Neural progenitor cell (in vitro differentiated cells): ENCODE measurements at regions not wholly inside any gene's neighbourhood (a gene's known extent, or its start where the extent isn't known, plus 50 kb on each side); places are given as distances from the start of the nearest gene placed in this dataset.

Source experiments
- DNase-seq: peaks from one replicate; pipeline ENCODE4 v3.0.0-alpha.2; 2016; ENCODE audit warnings: low spot score
- H2AFZ ChIP-seq: fragments of 200-600 bp; sonication (generic); replicated peaks from 2 replicates; pipeline ENCODE4 v1.6.1; 2016; ENCODE audit warnings: antibody characterized with exemption
- H3F3A ChIP-seq: fragments of 200-600 bp; sonication (generic); 2 replicates; pipeline ENCODE4 v1.6.1; 2016; ENCODE audit warnings: antibody characterized with exemption, low read depth
- H3K27ac ChIP-seq: fragments of 200-600 bp; sonication (generic); 2 replicates; pipeline ENCODE4 v1.5.1; 2016; ENCODE audit warnings: mild to moderate bottlenecking
- H3K27me3 ChIP-seq: fragments of 200-600 bp; sonication (generic); 2 replicates; pipeline ENCODE4 v1.6.1; 2016; ENCODE audit warnings: mild to moderate bottlenecking, moderate library complexity
- H3K36me3 ChIP-seq: fragments of 200-600 bp; sonication (generic); 2 replicates; pipeline ENCODE4 v1.5.1; 2016
- H3K4me1 ChIP-seq: fragments of 200-600 bp; sonication (generic); 2 replicates; pipeline ENCODE4 v1.6.1; 2016; ENCODE audit warnings: mixed run types
- H3K4me2 ChIP-seq: fragments of 200-600 bp; sonication (generic); 2 replicates; pipeline ENCODE4 v1.6.1; 2016
- H3K4me3 ChIP-seq: fragments of 200-600 bp; sonication (generic); 2 replicates; pipeline ENCODE4 v1.5.1; 2016
- H3K79me2 ChIP-seq: fragments of 200-600 bp; sonication (generic); 2 replicates; pipeline ENCODE4 v1.6.1; 2016; ENCODE audit warnings: low read depth
- H3K9ac ChIP-seq: fragments of 200-600 bp; sonication (generic); 2 replicates; pipeline ENCODE4 v1.6.1; 2016
- H3K9me3 ChIP-seq: fragments of 200-600 bp; sonication (generic); 2 replicates; pipeline ENCODE4 v1.5.1; 2016; ENCODE audit warnings: low read depth
- H4K20me1 ChIP-seq: fragments of 200-600 bp; sonication (generic); 2 replicates; pipeline ENCODE4 v1.6.1; 2016; ENCODE audit warnings: low read depth
- H3K27ac Mint-ChIP-seq: 3 replicates; pipeline ENCODE4 v1.8.0; 2021; ENCODE audit warnings: mixed read lengths
- H3K27me3 Mint-ChIP-seq: 2 replicates; pipeline ENCODE4 v1.8.0; 2022; ENCODE audit warnings: low read depth, mild to moderate bottlenecking, inconsistent platforms, moderate library complexity, mixed read lengths; ENCODE audit not compliant: insufficient read depth
- H3K36me3 Mint-ChIP-seq: 3 replicates; pipeline ENCODE4 v1.8.0; 2021; ENCODE audit warnings: mixed read lengths
- H3K4me1 Mint-ChIP-seq: 3 replicates; pipeline ENCODE4 v1.8.0; 2021; ENCODE audit warnings: mixed read lengths
- H3K4me3 Mint-ChIP-seq: 3 replicates; pipeline ENCODE4 v1.8.0; 2021; ENCODE audit warnings: mild to moderate bottlenecking, moderate library complexity, mixed read lengths
- H3K9me3 Mint-ChIP-seq: 3 replicates; pipeline ENCODE4 v1.8.0; 2020; ENCODE audit warnings: mixed read lengths
- CTCF ChIP-seq: fragments of 200-600 bp; sonication (generic); IDR thresholded peaks from 2 replicates; pipeline ENCODE4 v1.5.1; 2017; ENCODE audit warnings: antibody characterized with exemption, mild to moderate bottlenecking
- EZH2 ChIP-seq: fragments of 200-600 bp; sonication (generic); IDR thresholded peaks from 2 replicates; pipeline ENCODE4 v1.6.1; 2017; ENCODE audit warnings: antibody characterized with exemption, mild to moderate bottlenecking, moderate library complexity
- EZH2phosphoT487 ChIP-seq: fragments of 200-600 bp; sonication (generic); IDR thresholded peaks from 2 replicates; pipeline ENCODE4 v1.6.1; 2017; ENCODE audit warnings: antibody characterized with exemption

- peak overlapping the region; percentile 78 for H3K4me2 ChIP-seq
- H3F3A ChIP-seq: peaks cover 81% of the 10 kb centered on the region
- H3K4me3 ChIP-seq: peak overlapping the region; percentile 34
- Mint-ChIP-seq H3K27ac (peak overlapping the region; percentile 98), H3K4me3 (peak overlapping the region; percentile 82), H3K4me1 (peaks cover 75% of the 10 kb centered on the region), H3K27me3 (peaks cover 15% of the 10 kb centered on the region), H3K9me3 (no peaks in the 10 kb centered on the region), H3K36me3 (peaks cover 24% of the 10 kb centered on the region)
- no peak overlapping the region for H2AFZ ChIP-seq
- peak; percentile 74 for DNase-seq
- H3K9ac ChIP-seq: no peak overlapping the region
- H3K9me3 ChIP-seq: no peaks in the 10 kb centered on the region
- TF ChIP-seq EZH2phosphoT487 (no peak), EZH2 (no peak), CTCF (no peak)
- H3K27me3 ChIP-seq: no peaks in the 10 kb centered on the region
- H4K20me1 ChIP-seq: peaks cover 78% of the 10 kb centered on the region
- H3K27ac ChIP-seq: peak overlapping the region; percentile 89
- H3K36me3 ChIP-seq: no peaks in the 10 kb centered on the region
- H3K4me1 ChIP-seq: peaks cover 59% of the 10 kb centered on the region
- peaks cover 100% of the 10 kb centered on the region for H3K79me2 ChIP-seq
Measured at GRCh38 chr17:77465358-77466041, 324.7 kb downstream of the SEC14L1 start.

GRCh38 chr17:77466140-77466539 lies 325.4 kb downstream of the SEC14L1 start:
- Histone ChIP-seq H3K4me1 (peaks cover 59% of the 10 kb centered on the region), H3K27me3 (no peaks in the 10 kb centered on the region), H2AFZ (no peak overlapping the region), H3K9me3 (no peaks in the 10 kb centered on the region), H3K79me2 (peaks cover 100% of the 10 kb centered on the region), H3F3A (peaks cover 85% of the 10 kb centered on the region), H3K36me3 (no peaks in the 10 kb centered on the region), H3K4me2 (peak overlapping the region; percentile 78), H3K9ac (no peak overlapping the region), H4K20me1 (peaks cover 78% of the 10 kb centered on the region), H3K27ac (peak overlapping the region; percentile 89), H3K4me3 (peak overlapping the region; percentile 34)
- Mint-ChIP-seq H3K36me3 (peaks cover 26% of the 10 kb centered on the region), H3K9me3 (no peaks in the 10 kb centered on the region), H3K4me3 (peak overlapping the region; percentile 82), H3K4me1 (peaks cover 77% of the 10 kb centered on the region), H3K27me3 (peaks cover 15% of the 10 kb centered on the region), H3K27ac (peak overlapping the region; percentile 98)
- TF ChIP-seq CTCF (no peak), EZH2phosphoT487 (no peak), EZH2 (no peak)
- DNase-seq: peak; percentile 92

GRCh38 chr17:77466596-77467223 lies 325.9 kb downstream of the SEC14L1 start:
- Histone ChIP-seq H4K20me1 (peaks cover 78% of the 10 kb centered on the region), H3K36me3 (no peaks in the 10 kb centered on the region), H3K9ac (peak overlapping the region; percentile 1), H3K27me3 (no peaks in the 10 kb centered on the region), H3K4me2 (peak overlapping the region; percentile 78), H3F3A (peaks cover 85% of the 10 kb centered on the region), H3K4me1 (peaks cover 59% of the 10 kb centered on the region), H3K4me3 (peak overlapping the region; percentile 34), H3K79me2 (peaks cover 94% of the 10 kb centered on the region), H3K27ac (peak overlapping the region; percentile 89), H2AFZ (no peak overlapping the region), H3K9me3 (no peaks in the 10 kb centered on the region)
- TF ChIP-seq CTCF: no peak
- no peak for TF ChIP-seq EZH2
- TF ChIP-seq EZH2phosphoT487: no peak
- peaks cover 77% of the 10 kb centered on the region for H3K4me1 Mint-ChIP-seq
- H3K27me3 Mint-ChIP-seq: peaks cover 17% of the 10 kb centered on the region
- peak; percentile 41 for DNase-seq
- H3K4me3 Mint-ChIP-seq: peak overlapping the region; percentile 82
- H3K36me3 Mint-ChIP-seq: peaks cover 26% of the 10 kb centered on the region
- no peaks in the 10 kb centered on the region for H3K9me3 Mint-ChIP-seq
- peak overlapping the region; percentile 98 for H3K27ac Mint-ChIP-seq
